HG03159 (cell line): ENCODE measurements at regions not wholly inside any gene's neighbourhood (a gene's known extent, or its start where the extent isn't known, plus 50 kb on each side); places are given as distances from the start of the nearest gene placed in this dataset.
"Not testable (repeated sequence)": the region's sequence is repeated elsewhere in the genome, so short reads cannot be mapped to it uniquely, and the experiment has no call there.

Experiments used
- ATAC-seq: cut with Tn5 transposase; IDR thresholded peaks from one replicate; pipeline ENCODE4 v1.9.1; 2021; ENCODE audit warnings: mild to moderate bottlenecking, moderate library complexity; ENCODE audit not compliant: unreplicated experiment

DNA sequence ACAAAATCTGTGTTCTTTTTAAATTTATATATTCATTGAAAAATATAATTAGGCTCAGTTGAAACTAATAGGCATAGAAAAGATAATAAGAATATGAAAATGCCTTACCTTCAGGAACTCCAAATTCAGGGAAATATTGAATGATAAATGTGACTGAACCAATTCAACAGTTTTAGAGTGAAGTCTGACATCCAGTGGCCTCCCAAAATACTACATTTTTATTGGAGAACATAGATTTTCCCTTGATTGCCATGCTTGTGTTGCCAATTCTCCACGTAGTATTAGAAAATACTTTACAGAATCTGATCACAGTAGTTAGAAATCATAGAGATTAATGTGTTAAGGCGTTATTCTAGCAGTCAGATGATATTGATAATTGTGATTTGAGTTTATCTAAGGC lies 1246.7 kb downstream of the GATA3 start:
- no peak for ATAC-seq

DNA sequence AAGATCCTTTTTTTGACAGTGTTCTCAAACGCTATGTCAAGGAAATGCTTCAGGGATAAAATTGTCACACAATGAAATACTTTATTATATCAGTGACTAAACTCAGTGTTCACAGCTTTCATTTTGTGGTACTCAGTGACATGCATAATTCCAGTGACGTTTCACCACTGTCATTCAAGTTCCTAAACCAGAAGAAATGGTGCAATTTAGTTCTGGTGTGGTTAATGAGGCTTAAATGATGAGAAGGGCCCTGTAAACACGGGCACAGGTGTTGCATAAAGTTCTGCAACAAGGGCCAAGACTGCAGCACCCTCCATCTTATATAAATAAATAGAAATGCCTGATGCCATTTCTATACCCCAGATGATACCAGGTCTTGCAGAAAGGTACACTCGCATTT lies 1247.1 kb downstream of the GATA3 start:
- no peak for ATAC-seq

- no peak for ATAC-seq
Observed at GRCh38 chr10:9302140-9302746, 1247.8 kb downstream of the GATA3 start.

- ATAC-seq = no peak
Observed at GRCh38 chr10:9305018-9305655, 1250.6 kb downstream of the GATA3 start.

- ATAC-seq = no peak
Observed at GRCh38 chr10:9311702-9312499, 1257.4 kb downstream of the GATA3 start.

GRCh38 chr10:9315292-9315691 lies 1260.8 kb downstream of the GATA3 start:
- no peak for ATAC-seq

DNA sequence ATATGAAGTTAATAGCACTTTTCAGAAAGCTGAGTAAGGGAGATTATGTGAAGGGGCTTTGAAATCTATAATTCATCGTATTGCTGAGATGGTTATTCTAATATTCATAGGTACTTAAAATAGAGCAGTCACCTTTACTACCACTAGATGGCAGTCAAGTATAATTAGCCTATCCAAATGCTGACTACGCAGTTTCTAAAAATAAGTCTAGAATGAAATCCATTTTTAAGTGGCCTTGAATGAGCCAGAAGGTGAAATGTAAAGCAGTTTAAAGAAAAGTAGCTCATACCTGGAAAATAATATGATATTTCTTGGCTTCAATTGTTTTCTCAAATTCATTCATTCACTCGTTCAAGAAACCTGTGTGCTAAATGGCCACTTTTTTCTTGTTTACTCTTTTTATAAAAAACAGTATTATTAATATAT lies 1277.1 kb downstream of the GATA3 start:
- ATAC-seq = peak; percentile 91

- no peak for ATAC-seq
Observed at GRCh38 chr10:9334270-9334669, 1279.8 kb downstream of the GATA3 start.

- no peak for ATAC-seq
Observed at GRCh38 chr10:9339716-9340115, 1285.2 kb downstream of the GATA3 start.

GRCh38 chr10:9342885-9343570 lies 1288.5 kb downstream of the GATA3 start:
- ATAC-seq = peak; percentile 84

GRCh38 chr10:9347933-9348332 lies 1293.4 kb downstream of the GATA3 start:
- ATAC-seq = not testable (repeated sequence)

- ATAC-seq = no peak
Observed at GRCh38 chr10:9357471-9357870, 1303.0 kb downstream of the GATA3 start.

DNA sequence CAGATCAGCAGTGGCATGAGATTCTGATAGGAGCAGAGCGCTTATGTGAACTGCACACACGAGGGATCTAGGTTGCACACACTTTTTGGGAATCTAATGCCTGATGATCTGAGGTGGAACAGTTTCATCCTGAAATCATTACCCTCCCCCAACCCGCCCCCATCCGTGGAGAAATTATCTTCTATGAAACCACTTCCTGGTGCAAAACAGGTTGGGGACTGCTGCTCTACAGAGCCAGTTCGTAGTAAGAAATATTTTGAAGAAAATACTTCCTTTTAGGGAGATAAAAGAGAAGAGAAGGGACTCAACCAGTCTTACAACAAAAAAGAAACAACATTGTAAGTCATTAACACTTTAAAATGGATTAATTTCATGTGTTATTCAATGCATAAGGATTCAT lies 1308.2 kb downstream of the GATA3 start:
- no peak for ATAC-seq

- ATAC-seq = no peak
Observed at GRCh38 chr10:9379183-9379582, 1324.7 kb downstream of the GATA3 start.

DNA sequence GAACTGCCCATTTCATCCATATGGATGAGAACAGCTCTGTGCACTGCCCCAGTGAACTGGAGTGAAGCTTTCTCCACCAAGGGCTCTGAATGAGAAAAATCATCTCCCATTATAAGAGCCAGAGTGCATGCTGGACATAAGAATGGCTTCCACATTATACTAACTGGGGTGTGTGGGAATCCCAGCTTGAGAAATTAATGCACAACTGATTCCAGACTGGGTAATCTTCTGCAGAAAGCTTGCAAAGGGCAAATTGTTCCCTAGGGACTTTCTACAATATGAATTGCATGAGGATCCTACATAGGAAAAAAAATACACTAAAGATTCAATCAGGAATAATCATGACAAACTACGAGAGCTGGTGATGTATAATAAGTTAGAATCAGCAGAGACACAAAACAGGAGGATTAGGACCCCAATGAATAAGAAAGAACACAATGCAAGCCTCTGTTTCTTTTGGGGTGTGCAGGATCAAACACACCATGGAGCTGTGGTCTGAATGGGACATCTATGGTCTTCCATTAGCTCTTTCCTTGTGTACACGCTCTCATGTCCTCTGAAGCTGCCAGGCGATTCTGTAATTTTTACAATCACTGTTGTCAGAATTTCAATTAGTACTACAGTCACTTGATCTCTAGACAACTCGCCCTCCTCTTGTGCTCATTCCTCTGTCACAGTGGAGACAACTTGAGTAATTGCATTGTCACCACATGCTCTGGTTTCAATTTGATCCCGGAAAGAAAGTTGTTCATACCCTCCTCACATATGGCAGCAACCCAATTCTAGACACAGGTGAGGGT lies 1327.4 kb downstream of the GATA3 start:
- no peak for ATAC-seq

DNA sequence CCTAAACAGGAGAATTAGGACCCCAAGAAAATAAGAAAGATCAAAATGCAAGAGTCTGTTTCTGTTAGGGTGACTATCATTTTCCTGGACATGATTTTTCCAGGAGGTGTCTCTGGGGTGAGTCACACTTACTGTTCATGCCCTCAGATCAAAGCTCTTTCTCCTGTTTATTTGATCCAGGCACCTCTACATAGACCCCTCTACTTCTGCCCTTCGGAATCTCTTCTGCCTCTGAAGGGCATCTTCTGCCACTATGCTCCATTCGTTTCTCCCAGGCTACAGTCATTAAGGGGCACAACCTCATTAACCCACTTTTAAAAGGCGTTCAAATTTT lies 1328.0 kb downstream of the GATA3 start:
- no peak for ATAC-seq

GRCh38 chr10:9390516-9390915 lies 1336.0 kb downstream of the GATA3 start:
- no peak for ATAC-seq

GRCh38 chr10:9399275-9399983 lies 1344.9 kb downstream of the GATA3 start:
- ATAC-seq = no peak

DNA sequence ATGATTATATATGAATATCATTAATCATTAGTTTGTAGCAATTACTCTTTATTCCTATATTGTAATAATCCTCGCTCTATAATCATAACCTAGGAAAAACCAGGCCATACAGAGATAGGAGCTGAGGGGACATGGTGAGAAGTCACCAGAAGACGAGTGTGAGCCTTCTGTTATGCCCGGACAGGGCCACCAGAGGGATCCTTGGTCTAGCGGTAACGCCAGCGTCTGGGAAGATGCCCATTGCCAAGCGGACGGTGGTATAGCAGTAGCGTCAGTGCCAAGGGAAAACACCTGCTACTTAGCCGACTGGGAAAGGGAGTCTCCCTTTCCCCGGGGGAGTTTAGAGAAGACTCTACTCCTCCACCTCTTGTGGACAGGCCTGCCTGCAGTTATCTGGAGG lies 1347.6 kb downstream of the GATA3 start:
- not testable (repeated sequence) for ATAC-seq

- ATAC-seq = not testable (repeated sequence)
Observed at GRCh38 chr10:9402507-9403195, 1348.2 kb downstream of the GATA3 start.
